Brain microvascular endothelial cell (primary cell): ENCODE measurements at regions not wholly inside any gene's neighbourhood (a gene's known extent, or its start where the extent isn't known, plus 50 kb on each side); places are given as distances from the start of the nearest gene placed in this dataset.

Source experiments
- DNase-seq: peaks from one replicate; pipeline ENCODE4 v3.0.0-alpha.2; 2020
- H3K27ac ChIP-seq: fragments of 250-450 bp; sonication (Bioruptor Pico); 2 replicates; pipeline ENCODE4 v1.5.1; 2020; ENCODE audit warnings: mild to moderate bottlenecking, moderate library complexity
- H3K27me3 ChIP-seq: fragments of 250-450 bp; sonication (Bioruptor Pico); replicated peaks from 2 replicates; pipeline ENCODE4 v1.5.1; 2020; ENCODE audit warnings: mild to moderate bottlenecking
- H3K36me3 ChIP-seq: fragments of 250-450 bp; sonication (Bioruptor Pico); replicated peaks from 2 replicates; pipeline ENCODE4 v1.5.1; 2020; ENCODE audit warnings: mild to moderate bottlenecking
- H3K4me3 ChIP-seq: 2 replicates; pipeline ENCODE4 v1.5.1; 2011; ENCODE audit warnings: low read depth, mild to moderate bottlenecking, control low read depth, low read length, moderate library complexity
- CTCF ChIP-seq: IDR thresholded peaks from 2 replicates; pipeline ENCODE4 v1.5.1; 2011; ENCODE audit warnings: low read depth, mild to moderate bottlenecking, moderate library complexity, low read length, control low read depth, inconsistent platforms; ENCODE audit errors: missing control alignments
- in situ Hi-C: cut with HindIII; loops from 2 replicates; pipeline ENCODE4 v1.10.0; 2017; ENCODE audit warnings: low sequenced_read_pairs, low pct_ligation_motif_present

- Histone ChIP-seq H3K27ac (no peak overlapping the region), H3K4me3 (no peak overlapping the region)
Observed at GRCh38 chr1:213481395-213481794, 430.4 kb downstream of the RPS6KC1 start.

GRCh38 chr1:213484333-213484732 is 433.3 kb downstream of the RPS6KC1 start:
- H3K27ac ChIP-seq: no peak overlapping the region

More at GRCh38 chr1:213481395-213481794, 430.4 kb downstream of the RPS6KC1 start:
- TF ChIP-seq CTCF: no peak
- no peaks in the 10 kb centered on the region for H3K36me3 ChIP-seq
- no peaks in the 10 kb centered on the region for H3K27me3 ChIP-seq
- in situ Hi-C loops: no loop called here
- no peak for DNase-seq

GRCh38 chr1:213484758-213485157 is 433.7 kb downstream of the RPS6KC1 start:
- Histone ChIP-seq H3K36me3 (no peaks in the 10 kb centered on the region), H3K27me3 (no peaks in the 10 kb centered on the region), H3K4me3 (no peak overlapping the region), H3K27ac (no peak overlapping the region)
- DNase-seq: no peak
- in situ Hi-C loops: no loop called here
- no peak for TF ChIP-seq CTCF

More at GRCh38 chr1:213484333-213484732, 433.3 kb downstream of the RPS6KC1 start:
- no peaks in the 10 kb centered on the region for H3K36me3 ChIP-seq
- DNase-seq: no peak
- in situ Hi-C loops: no loop called here
- TF ChIP-seq CTCF: no peak
- no peak overlapping the region for H3K4me3 ChIP-seq
- H3K27me3 ChIP-seq: no peaks in the 10 kb centered on the region

GRCh38 chr1:213486488-213486887 is 435.4 kb downstream of the RPS6KC1 start:
- TF ChIP-seq CTCF: no peak
- H3K27me3 ChIP-seq: no peaks in the 10 kb centered on the region
- in situ Hi-C loops: no loop called here
- no peak overlapping the region for H3K4me3 ChIP-seq
- H3K36me3 ChIP-seq: no peaks in the 10 kb centered on the region
- no peak for DNase-seq
- no peak overlapping the region for H3K27ac ChIP-seq

- H3K36me3 ChIP-seq: no peaks in the 10 kb centered on the region
Observed at GRCh38 chr1:213491468-213491867, 440.4 kb downstream of the RPS6KC1 start.

More at GRCh38 chr1:213491468-213491867, 440.4 kb downstream of the RPS6KC1 start:
- Histone ChIP-seq H3K27ac (no peak overlapping the region), H3K4me3 (no peak overlapping the region), H3K27me3 (no peaks in the 10 kb centered on the region)
- no peak for TF ChIP-seq CTCF
- in situ Hi-C loops: no loop called here
- no peak for DNase-seq
